Right lobe of liver (tissue), 6 donors: ENCODE measurements at regions not wholly inside any gene's neighbourhood (a gene's known extent, or its start where the extent isn't known, plus 50 kb on each side); places are given as distances from the start of the nearest gene placed in this dataset.

Source experiments
- ATAC-seq, 4 donors: fragments of 200-7000 bp; cut with Tn5 transposase; one replicate each; pipeline ENCODE4 v1.9.1; 2020; ENCODE audit warnings: mild to moderate bottlenecking in 4 of 4, moderate library complexity in 4 of 4
- DNase-seq, 3 donors: peaks; one replicate each; pipeline ENCODE4 v3.0.0-alpha.2; 2020
- H3K27ac ChIP-seq, 3 donors: fragments of 200-600 bp; one replicate each; pipeline ENCODE4 v1.8.0; 2022
- H3K27me3 ChIP-seq, 2 donors: fragments of 200-600 bp; one replicate each; pipeline ENCODE4 v1.8.0; 2022
- H3K36me3 ChIP-seq, 4 donors: fragments of 200-600 bp; sonication (generic) in 1 of 4; one replicate each; pipeline versions ENCODE4 v1.5.1 to v1.8.0; 2017 to 2022; ENCODE audit warnings: control low read depth in 1 of 4
- H3K4me1 ChIP-seq, 4 donors: fragments of 200-600 bp; sonication (generic) in 1 of 4; one replicate each; pipeline versions ENCODE4 v1.5.1 to v1.8.0; 2017 to 2022; ENCODE audit warnings: control low read depth in 1 of 4
- H3K4me3 ChIP-seq, 3 donors: fragments of 200-600 bp; one replicate each; pipeline ENCODE4 v1.8.0; 2022
- H3K9me3 ChIP-seq, 4 donors: fragments of 200-600 bp; sonication (generic) in 1 of 4; one replicate each; pipeline versions ENCODE4 v1.5.1 to v1.8.0; 2017 to 2022; ENCODE audit warnings: control low read depth in 1 of 4
- POLR2A ChIP-seq: fragments of 450-650 bp; IDR thresholded peaks from one replicate; pipeline ENCODE4 v1.6.1; 2017; ENCODE audit warnings: antibody characterized with exemption, mild to moderate bottlenecking
- WGBS: methylation state at CpG from one replicate; pipeline ENCODE4 v1.1.6; 2018; ENCODE audit warnings: low coverage, low lambda C conversion rate; ENCODE audit not compliant: insufficient coverage; ENCODE audit errors: missing lambda C conversion rate; 5-methylcytosine and 5-hydroxymethylcytosine counted together
- intact Hi-C, 2 donors: fragments of 100-400 bp; cut with DNase I; formaldehyde crosslinking; loops; one replicate each; pipeline versions ENCODE4 v1.11.2 to v1.14.1; 2022
- TF ChIP-seq, protein P1 (sequence below), 4 donors: fragments of 200-600 bp in 3 of 4; fragments of 450-650 bp in 1 of 4; IDR thresholded peaks; one replicate each; pipeline versions ENCODE4 v1.5.1 to v1.8.0; 2016 to 2022; ENCODE audit warnings: antibody characterized with exemption in 4 of 4, mild to moderate bottlenecking in 2 of 4
- donor health status: DM: no; HTN: yes; CAD: no.
- donor health status: DM: no; HTN: no; CAD: no.
- donor health status: DM: no; HTN: no; CAD: no.
- donor health status: DM: no; HTN: yes; CAD: no.
- donor health status: DM: no; HTN: yes; CAD: no.

DNA sequence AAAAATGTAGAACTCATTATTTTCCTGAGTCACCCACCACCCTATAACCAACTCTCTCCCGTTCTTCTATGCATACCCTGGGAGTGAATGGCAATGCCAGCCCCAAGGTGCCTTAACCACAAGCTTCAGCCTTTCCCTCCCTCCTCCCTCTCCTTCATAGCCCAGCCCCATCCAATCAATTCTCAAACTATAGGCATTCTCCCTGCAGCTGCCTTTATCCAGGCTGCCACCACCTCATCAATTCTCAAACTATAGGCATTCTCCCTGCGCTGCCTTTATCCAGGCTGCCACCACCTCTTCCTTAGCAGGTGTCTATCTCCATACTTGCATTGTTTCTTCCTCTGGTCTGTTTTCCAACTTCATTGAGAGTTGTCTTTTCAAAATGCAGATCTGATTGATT lies 77.1 kb downstream of the PLEKHG1 start:
- DNase-seq (no peak), ATAC-seq (no peak)
- TF ChIP-seq, protein P1, sequence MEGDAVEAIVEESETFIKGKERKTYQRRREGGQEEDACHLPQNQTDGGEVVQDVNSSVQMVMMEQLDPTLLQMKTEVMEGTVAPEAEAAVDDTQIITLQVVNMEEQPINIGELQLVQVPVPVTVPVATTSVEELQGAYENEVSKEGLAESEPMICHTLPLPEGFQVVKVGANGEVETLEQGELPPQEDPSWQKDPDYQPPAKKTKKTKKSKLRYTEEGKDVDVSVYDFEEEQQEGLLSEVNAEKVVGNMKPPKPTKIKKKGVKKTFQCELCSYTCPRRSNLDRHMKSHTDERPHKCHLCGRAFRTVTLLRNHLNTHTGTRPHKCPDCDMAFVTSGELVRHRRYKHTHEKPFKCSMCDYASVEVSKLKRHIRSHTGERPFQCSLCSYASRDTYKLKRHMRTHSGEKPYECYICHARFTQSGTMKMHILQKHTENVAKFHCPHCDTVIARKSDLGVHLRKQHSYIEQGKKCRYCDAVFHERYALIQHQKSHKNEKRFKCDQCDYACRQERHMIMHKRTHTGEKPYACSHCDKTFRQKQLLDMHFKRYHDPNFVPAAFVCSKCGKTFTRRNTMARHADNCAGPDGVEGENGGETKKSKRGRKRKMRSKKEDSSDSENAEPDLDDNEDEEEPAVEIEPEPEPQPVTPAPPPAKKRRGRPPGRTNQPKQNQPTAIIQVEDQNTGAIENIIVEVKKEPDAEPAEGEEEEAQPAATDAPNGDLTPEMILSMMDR (IDR thresholded peaks at IDR 0.05): no peak
- no peak for TF ChIP-seq POLR2A
- intact Hi-C loops: no loop called here
- Histone ChIP-seq H3K27me3 (no peaks in the 10 kb centered on the region), H3K27ac (no peak overlapping the region), H3K36me3 (no peaks in the 10 kb centered on the region), H3K9me3 (no peaks in the 10 kb centered on the region), H3K4me1 (peaks cover 0 to 11% (median 0%) of the 10 kb centered on the region in 4 donors), H3K4me3 (no peak overlapping the region)
- WGBS: 90% methylated on average over 2 of the region's 2 CpGs

DNA sequence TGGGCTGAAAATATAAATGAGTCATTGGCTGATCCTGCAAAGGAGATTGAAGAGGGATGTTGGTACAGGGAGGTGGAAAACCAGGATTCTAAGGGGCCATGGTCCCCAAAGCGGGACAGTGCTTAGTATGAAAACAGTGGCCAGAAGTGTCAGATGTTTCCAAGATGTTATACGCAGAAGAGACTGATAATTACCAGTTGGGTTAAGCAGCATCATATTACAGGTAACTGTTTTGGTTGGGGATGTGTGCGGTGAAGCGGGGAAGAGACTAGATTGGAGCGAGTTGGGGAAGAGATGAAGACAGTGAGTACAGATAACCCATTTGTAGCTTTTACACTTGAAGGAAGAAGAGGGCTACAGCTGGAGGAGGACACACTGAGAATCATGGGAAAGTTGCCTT lies 80.8 kb downstream of the PLEKHG1 start:
- TF ChIP-seq, protein P1 (IDR thresholded peaks at IDR 0.05): no peak
- no peak for TF ChIP-seq POLR2A
- Histone ChIP-seq H3K9me3 (no peaks in the 10 kb centered on the region), H3K27me3 (no peaks in the 10 kb centered on the region), H3K4me1 (no peaks in the 10 kb centered on the region), H3K27ac (no peak overlapping the region), H3K36me3 (no peaks in the 10 kb centered on the region), H3K4me3 (no peak overlapping the region)
- ATAC-seq (no peak), DNase-seq (no peak)
- 96% methylated on average over 5 of the region's 5 CpGs for WGBS
- intact Hi-C loops: no loop called here

DNA sequence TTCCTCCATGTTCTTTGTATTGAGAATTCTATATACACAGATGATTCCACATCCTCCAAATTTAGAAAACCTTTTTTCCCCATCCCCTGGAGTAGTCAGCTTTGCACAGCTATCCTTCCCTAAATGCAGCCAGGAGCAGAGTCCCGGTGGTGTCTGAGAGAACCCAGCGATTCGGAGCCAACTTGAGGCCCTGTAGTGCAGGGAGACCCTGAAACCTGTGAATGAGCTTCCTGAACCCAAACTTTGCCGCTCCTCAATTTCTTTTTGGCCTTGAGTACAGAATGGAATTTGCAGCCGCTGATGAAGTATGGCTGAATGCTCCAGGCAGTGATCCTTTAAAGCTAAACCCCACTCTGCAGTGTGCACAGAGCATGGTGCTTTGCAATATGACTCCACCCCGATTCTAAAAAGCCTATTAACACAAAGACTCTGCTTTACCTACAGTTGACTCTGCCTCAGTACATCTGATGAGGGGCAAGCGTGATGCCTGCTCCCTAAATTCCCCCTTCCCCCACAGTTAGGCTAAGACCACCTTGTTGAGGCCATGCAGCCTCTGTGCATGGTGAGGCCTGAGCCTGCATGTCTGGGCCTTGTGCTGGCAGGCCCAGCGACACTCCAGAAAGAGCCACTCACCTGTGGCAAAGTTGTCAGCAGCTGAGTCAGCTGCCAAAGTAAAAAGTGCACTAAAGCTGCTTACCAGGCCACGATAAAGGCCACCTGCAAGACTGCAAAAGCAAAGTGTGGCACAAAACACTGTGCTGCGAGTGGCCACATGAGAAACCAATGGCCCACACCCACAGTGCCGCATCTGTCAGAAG lies 82.1 kb downstream of the PLEKHG1 start:
- TF ChIP-seq, protein P1 (IDR thresholded peaks at IDR 0.05): no peak
- TF ChIP-seq POLR2A: no peak
- H3K27ac ChIP-seq: no peak overlapping the region
- intact Hi-C loops: no loop called here
- no peaks in the 10 kb centered on the region for H3K4me1 ChIP-seq
- no peaks in the 10 kb centered on the region for H3K27me3 ChIP-seq
- no peaks in the 10 kb centered on the region for H3K36me3 ChIP-seq
- H3K9me3 ChIP-seq: no peaks in the 10 kb centered on the region
- WGBS: 85% methylated on average over 8 of the region's 11 CpGs
- H3K4me3 ChIP-seq: no peak overlapping the region
- ATAC-seq (no peak), DNase-seq (no peak)

DNA sequence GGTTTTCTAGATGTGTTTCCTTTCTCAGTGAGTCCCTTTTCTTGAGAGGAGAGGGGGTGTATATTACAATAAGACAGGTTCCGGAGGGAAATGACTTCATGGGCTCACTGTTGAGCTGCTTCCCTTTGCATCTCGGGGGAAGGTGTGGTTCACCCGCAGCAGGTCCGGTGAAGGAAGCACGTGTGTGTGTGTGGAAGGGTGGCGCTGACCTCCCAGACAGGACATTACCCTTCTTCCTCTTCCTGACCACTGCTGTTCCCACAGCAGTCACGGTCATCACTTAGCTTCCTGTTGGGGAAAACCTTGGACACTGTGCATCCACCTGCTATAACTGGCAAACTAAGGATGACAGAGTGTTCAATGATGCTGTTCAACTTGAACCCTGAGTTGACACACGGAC lies 83.6 kb downstream of the PLEKHG1 start:
- 60% methylated on average over 6 of the region's 8 CpGs for WGBS
- no peaks in the 10 kb centered on the region for H3K9me3 ChIP-seq
- H3K27ac ChIP-seq: peak overlapping the region in 2 of 3 donors; percentile 38 to 47
- H3K4me3 ChIP-seq: no peak overlapping the region
- H3K27me3 ChIP-seq: no peaks in the 10 kb centered on the region
- H3K36me3 ChIP-seq: no peaks in the 10 kb centered on the region
- no peaks in the 10 kb centered on the region for H3K4me1 ChIP-seq
- TF ChIP-seq, protein P1 (IDR thresholded peaks at IDR 0.05): no peak
- TF ChIP-seq POLR2A: no peak
- intact Hi-C loops: no loop called here
- DNase-seq: peak in 2 of 3 donors; percentile 58 to 60
- ATAC-seq: peak; percentile 72 to 85 (median 82)
